OCI-LY1 (cell line): ENCODE measurements at regions not wholly inside any gene's neighbourhood (a gene's known extent, or its start where the extent isn't known, plus 50 kb on each side); places are given as distances from the start of the nearest gene placed in this dataset.
"Not testable (repeated sequence)": the region's sequence is repeated elsewhere in the genome, so short reads cannot be mapped to it uniquely, and the experiment has no call there.

Experiments
- H2AFZ ChIP-seq: fragments of 200-600 bp; sonication (generic), shearing (Covaris generic); 2 replicates; pipeline ENCODE4 v1.6.0; 2014; ENCODE audit warnings: antibody characterized with exemption, mild to moderate bottlenecking, low read length
- H3F3A ChIP-seq: fragments of 200-600 bp; sonication (generic), shearing (Covaris generic); 2 replicates; pipeline ENCODE4 v1.6.0; 2014; ENCODE audit warnings: mild to moderate bottlenecking, antibody characterized with exemption, low read length, moderate library complexity; ENCODE audit not compliant: insufficient read depth
- H3K27ac ChIP-seq: fragments of 200-600 bp; sonication (generic); 2 replicates; pipeline ENCODE4 v1.5.1; 2014; ENCODE audit warnings: low read length, mixed run types, mild to moderate bottlenecking, low read depth; ENCODE audit not compliant: poor library complexity, severe bottlenecking
- H3K27me3 ChIP-seq: fragments of 200-600 bp; sonication (generic); 2 replicates; pipeline ENCODE4 v1.6.0; 2014; ENCODE audit warnings: antibody characterized with exemption, mild to moderate bottlenecking, low read length, moderate library complexity; ENCODE audit not compliant: insufficient read depth
- H3K36me3 ChIP-seq: fragments of 200-600 bp; sonication (generic); 2 replicates; pipeline ENCODE4 v1.6.1; 2014; ENCODE audit warnings: mild to moderate bottlenecking, antibody characterized with exemption, low read length, moderate library complexity, mixed read lengths; ENCODE audit not compliant: insufficient read depth
- H3K4me1 ChIP-seq: fragments of 200-600 bp; sonication (generic); 2 replicates; pipeline ENCODE4 v1.5.1; 2014; ENCODE audit warnings: mild to moderate bottlenecking, low read length, moderate library complexity; ENCODE audit not compliant: insufficient read depth, severe bottlenecking
- H3K4me2 ChIP-seq: fragments of 200-600 bp; sonication (generic), shearing (Covaris generic); 2 replicates; pipeline ENCODE4 v1.6.1; 2014; ENCODE audit warnings: low read length
- H3K4me3 ChIP-seq: fragments of 200-600 bp; sonication (generic); 2 replicates; pipeline ENCODE4 v1.5.1; 2014; ENCODE audit warnings: low read length, low read depth, mild to moderate bottlenecking, mixed read lengths; ENCODE audit not compliant: poor library complexity, severe bottlenecking
- H3K79me2 ChIP-seq: fragments of 200-600 bp; shearing (Covaris generic); 2 replicates; pipeline ENCODE4 v1.6.1; 2016; ENCODE audit warnings: mixed run types, low read length, mixed read lengths; ENCODE audit not compliant: insufficient read depth
- H3K9ac ChIP-seq: fragments of 200-600 bp; sonication (generic), shearing (Covaris generic); 2 replicates; pipeline ENCODE4 v1.6.1; 2014; ENCODE audit warnings: mild to moderate bottlenecking, low read length, mixed read lengths
- H3K9me2 ChIP-seq: fragments of 200-600 bp; sonication (generic), shearing (Covaris generic); 2 replicates; pipeline ENCODE4 v1.6.1; 2014; ENCODE audit warnings: low read depth, mild to moderate bottlenecking, low read length, mixed read lengths
- H3K9me3 ChIP-seq: fragments of 200-600 bp; shearing (Covaris generic); 2 replicates; pipeline ENCODE4 v1.6.1; 2014; ENCODE audit warnings: low read length, mixed read lengths
- H4K20me1 ChIP-seq: fragments of 200-600 bp; sonication (generic), shearing (Covaris generic); 2 replicates; pipeline ENCODE4 v1.6.0; 2016; ENCODE audit warnings: mild to moderate bottlenecking, low read length; ENCODE audit not compliant: insufficient read depth
- CTCF ChIP-seq: fragments of 200-600 bp; sonication (generic), shearing (Covaris generic); IDR thresholded peaks from 2 replicates; pipeline ENCODE4 v1.5.1; 2017; ENCODE audit warnings: mild to moderate bottlenecking, antibody characterized with exemption, low read length, moderate library complexity, mixed read lengths
- EZH2 ChIP-seq: fragments of 200-600 bp; sonication (generic), shearing (Covaris generic); IDR thresholded peaks from 2 replicates; pipeline ENCODE4 v1.8.0; 2017; ENCODE audit warnings: borderline replicate concordance, mixed run types, mild to moderate bottlenecking, antibody characterized with exemption, low read length, moderate library complexity, mixed read lengths

- no peaks in the 10 kb centered on the region for H3K79me2 ChIP-seq
- no peaks in the 10 kb centered on the region for H3K9me3 ChIP-seq
- no peak overlapping the region for H3K4me3 ChIP-seq
- TF ChIP-seq EZH2: no peak
- no peak for TF ChIP-seq CTCF
- H3K4me1 ChIP-seq: peaks cover 5% of the 10 kb centered on the region
- H3K36me3 ChIP-seq: no peaks in the 10 kb centered on the region
- no peak overlapping the region for H2AFZ ChIP-seq
- H3K4me2 ChIP-seq: no peak overlapping the region
- H3F3A ChIP-seq: no peaks in the 10 kb centered on the region
- no peaks in the 10 kb centered on the region for H4K20me1 ChIP-seq
- no peak overlapping the region for H3K9ac ChIP-seq
- H3K9me2 ChIP-seq: no peaks in the 10 kb centered on the region
- no peak overlapping the region for H3K27ac ChIP-seq
- 0 out of 2 replicates have a peak, but pooled peaks cover 4% of the 10 kb centered on the region for H3K27me3 ChIP-seq
Measured at GRCh38 chr9:40911647-40912046, 216.8 kb downstream of the FOXD4L6 start.

- H3K9me2 ChIP-seq, H3K27me3 ChIP-seq, H3K9ac ChIP-seq, H2AFZ ChIP-seq, H3K4me1 ChIP-seq, H3K4me3 ChIP-seq, H4K20me1 ChIP-seq, H3K79me2 ChIP-seq, H3K9me3 ChIP-seq, H3K36me3 ChIP-seq, H3K4me2 ChIP-seq, H3K27ac ChIP-seq, H3F3A ChIP-seq: not testable (repeated sequence)
Measured at GRCh38 chr9:40910995-40911394, 217.5 kb downstream of the FOXD4L6 start.

GRCh38 chr9:40909821-40910220 is 218.7 kb downstream of the FOXD4L6 start:
- Histone ChIP-seq H3K9me3 (no peaks in the 10 kb centered on the region), H3K27me3 (0 out of 2 replicates have a peak, but pooled peaks cover 4% of the 10 kb centered on the region), H3K4me1 (no peaks in the 10 kb centered on the region), H3K79me2 (no peaks in the 10 kb centered on the region), H2AFZ (no peak overlapping the region), H3F3A (no peaks in the 10 kb centered on the region), H3K36me3 (no peaks in the 10 kb centered on the region), H3K4me3 (no peak overlapping the region), H3K4me2 (no peak overlapping the region), H3K9ac (no peak overlapping the region), H4K20me1 (no peaks in the 10 kb centered on the region), H3K9me2 (no peaks in the 10 kb centered on the region), H3K27ac (no peak overlapping the region)
- TF ChIP-seq CTCF: no peak
- no peak for TF ChIP-seq EZH2

- H3K4me2 ChIP-seq, H3K9me3 ChIP-seq, H3K27ac ChIP-seq, H3K4me3 ChIP-seq, H3K36me3 ChIP-seq, H3K9ac ChIP-seq, H3F3A ChIP-seq, H3K9me2 ChIP-seq, H3K4me1 ChIP-seq, H3K79me2 ChIP-seq, H4K20me1 ChIP-seq, H3K27me3 ChIP-seq, H2AFZ ChIP-seq: not testable (repeated sequence)
Measured at GRCh38 chr9:40909111-40909510, 219.4 kb downstream of the FOXD4L6 start.
